HG02870 (cell line): ENCODE measurements at regions not wholly inside any gene's neighbourhood (a gene's known extent, or its start where the extent isn't known, plus 50 kb on each side); places are given as distances from the start of the nearest gene placed in this dataset.
"Not testable (repeated sequence)": the region's sequence is repeated elsewhere in the genome, so short reads cannot be mapped to it uniquely, and the experiment has no call there.

ENCODE experiments used
- ATAC-seq: cut with Tn5 transposase; IDR thresholded peaks from one replicate; pipeline ENCODE4 v1.9.1; 2021; ENCODE audit warnings: mild to moderate bottlenecking, moderate library complexity; ENCODE audit not compliant: unreplicated experiment

- ATAC-seq = no peak
Observed at GRCh38 chr2:121147766-121148165, 137.2 kb downstream of the TFCP2L1 start.

- ATAC-seq = no peak
Observed at GRCh38 chr2:121148481-121148880, 136.5 kb downstream of the TFCP2L1 start.

GRCh38 chr2:121149384-121149783, 135.6 kb downstream of the TFCP2L1 start:
- ATAC-seq = no peak

- ATAC-seq = no peak
Observed at GRCh38 chr2:121150126-121150525, 134.9 kb downstream of the TFCP2L1 start.

- ATAC-seq = no peak
Observed at GRCh38 chr2:121150713-121151112, 134.3 kb downstream of the TFCP2L1 start.

GRCh38 chr2:121151311-121152109, 133.5 kb downstream of the TFCP2L1 start:
- ATAC-seq = no peak

- ATAC-seq = no peak
Observed at GRCh38 chr2:121152861-121153260, 132.1 kb downstream of the TFCP2L1 start.

- no peak for ATAC-seq
Observed at GRCh38 chr2:121153516-121153915, 131.5 kb downstream of the TFCP2L1 start.

- ATAC-seq = no peak
Observed at GRCh38 chr2:121155502-121156056, 129.4 kb downstream of the TFCP2L1 start.

- not testable (repeated sequence) for ATAC-seq
Observed at GRCh38 chr2:121157481-121157880, 127.5 kb downstream of the TFCP2L1 start.

- ATAC-seq = no peak
Observed at GRCh38 chr2:121159291-121160071, 125.5 kb downstream of the TFCP2L1 start.

- no peak for ATAC-seq
Observed at GRCh38 chr2:121160366-121160765, 124.6 kb downstream of the TFCP2L1 start.

- ATAC-seq = no peak
Observed at GRCh38 chr2:121161272-121161671, 123.7 kb downstream of the TFCP2L1 start.

- no peak for ATAC-seq
Observed at GRCh38 chr2:121162893-121163292, 122.1 kb downstream of the TFCP2L1 start.

- ATAC-seq = no peak
Observed at GRCh38 chr2:121164042-121164441, 121.0 kb downstream of the TFCP2L1 start.

- no peak for ATAC-seq
Observed at GRCh38 chr2:121165038-121165542, 119.9 kb downstream of the TFCP2L1 start.
